Activated T-cell treated with anti-CD3 and anti-CD28 coated beads, Interleukin-2, amount 50 U/mL, for 24 hours (primary cell): ENCODE measurements at regions not wholly inside any gene's neighbourhood (a gene's known extent, or its start where the extent isn't known, plus 50 kb on each side); places are given as distances from the start of the nearest gene placed in this dataset.

Experiments used
- DNase-seq: peaks from one replicate; pipeline ENCODE4 v3.0.0-alpha.2; 2020
- H3K27ac Mint-ChIP-seq: 2 replicates; pipeline ENCODE4 v1.8.0; 2020; ENCODE audit warnings: mild to moderate bottlenecking, mixed read lengths
- H3K27me3 Mint-ChIP-seq: 2 replicates; pipeline ENCODE4 v1.8.0; 2020; ENCODE audit warnings: mixed read lengths
- H3K36me3 Mint-ChIP-seq: 2 replicates; pipeline ENCODE4 v1.8.0; 2020; ENCODE audit warnings: low read depth, mixed read lengths
- H3K4me1 Mint-ChIP-seq: 2 replicates; pipeline ENCODE4 v1.8.0; 2020; ENCODE audit warnings: low read depth, mixed read lengths
- H3K4me3 Mint-ChIP-seq: 2 replicates; pipeline ENCODE4 v1.8.0; 2020; ENCODE audit warnings: mild to moderate bottlenecking, moderate library complexity, mixed read lengths
- H3K9me3 Mint-ChIP-seq: 2 replicates; pipeline ENCODE4 v1.8.0; 2020; ENCODE audit warnings: mixed read lengths

GRCh38 chr12:105936496-105936895 lies 202.3 kb downstream of the NUAK1 start:
- H3K36me3 Mint-ChIP-seq, result no peaks in the 10 kb centered on the region
- peaks cover 11% of the 10 kb centered on the region for H3K27me3 Mint-ChIP-seq
- no peak for DNase-seq
- H3K27ac Mint-ChIP-seq, result no peak overlapping the region
- H3K9me3 Mint-ChIP-seq, result no peaks in the 10 kb centered on the region
- no peak overlapping the region for H3K4me3 Mint-ChIP-seq
- H3K4me1 Mint-ChIP-seq, result no peaks in the 10 kb centered on the region

DNA sequence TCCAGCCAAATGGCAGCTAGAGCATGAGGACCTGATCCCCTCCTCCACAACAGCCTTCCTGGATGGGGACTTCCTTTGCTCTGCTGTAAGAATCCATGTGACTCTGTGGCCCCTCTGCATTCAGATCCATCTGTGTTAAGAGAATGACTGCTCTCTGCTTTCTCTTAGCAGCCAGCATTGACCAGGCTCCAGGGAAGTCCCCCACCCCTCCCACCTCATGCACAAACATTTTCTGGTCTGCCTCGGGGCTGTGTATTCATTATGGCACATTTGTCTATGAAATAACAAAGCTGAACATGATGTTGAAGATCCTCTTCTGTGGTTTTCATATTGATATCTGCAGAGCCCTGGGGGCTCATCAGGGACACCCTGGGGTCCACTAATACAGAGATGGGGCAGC lies 201.7 kb downstream of the NUAK1 start:
- no peaks in the 10 kb centered on the region for H3K36me3 Mint-ChIP-seq
- H3K9me3 Mint-ChIP-seq, result no peaks in the 10 kb centered on the region

DNA sequence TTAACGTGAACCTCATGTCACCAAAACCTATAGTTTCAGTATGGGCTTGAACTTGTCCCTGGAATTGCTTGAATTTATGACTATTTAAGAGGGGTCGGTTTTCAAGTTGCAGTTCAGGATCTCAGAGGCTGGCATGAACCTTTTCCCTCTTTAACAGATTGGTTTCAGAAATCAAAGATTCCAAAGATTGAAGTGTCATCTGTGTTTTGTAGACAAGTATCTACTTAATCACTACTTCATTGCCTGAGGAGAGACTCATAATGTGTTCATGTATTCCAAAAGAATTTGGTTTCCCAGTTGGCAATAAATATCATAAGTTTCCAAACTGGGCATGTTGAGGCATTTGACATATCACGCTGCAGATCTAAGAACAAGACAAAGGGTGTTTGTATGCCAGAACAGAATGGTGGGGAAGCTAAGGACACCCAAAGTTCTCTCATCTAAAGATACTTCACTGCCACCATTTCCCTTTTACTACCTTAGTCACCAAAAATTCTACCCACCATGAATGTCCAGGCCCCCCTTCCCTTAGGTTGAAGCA lies 199.5 kb downstream of the NUAK1 start:
- Mint-ChIP-seq H3K4me1 (no peaks in the 10 kb centered on the region), H3K27me3 (peaks cover 12% of the 10 kb centered on the region), H3K4me3 (no peak overlapping the region), H3K36me3 (no peaks in the 10 kb centered on the region), H3K9me3 (no peaks in the 10 kb centered on the region), H3K27ac (no peak overlapping the region)
- no peak for DNase-seq

More for the DNA sequence above, 201.7 kb downstream of the NUAK1 start:
- Mint-ChIP-seq H3K27ac (no peak overlapping the region), H3K4me3 (no peak overlapping the region), H3K4me1 (no peaks in the 10 kb centered on the region), H3K27me3 (peaks cover 11% of the 10 kb centered on the region)
- no peak for DNase-seq

DNA sequence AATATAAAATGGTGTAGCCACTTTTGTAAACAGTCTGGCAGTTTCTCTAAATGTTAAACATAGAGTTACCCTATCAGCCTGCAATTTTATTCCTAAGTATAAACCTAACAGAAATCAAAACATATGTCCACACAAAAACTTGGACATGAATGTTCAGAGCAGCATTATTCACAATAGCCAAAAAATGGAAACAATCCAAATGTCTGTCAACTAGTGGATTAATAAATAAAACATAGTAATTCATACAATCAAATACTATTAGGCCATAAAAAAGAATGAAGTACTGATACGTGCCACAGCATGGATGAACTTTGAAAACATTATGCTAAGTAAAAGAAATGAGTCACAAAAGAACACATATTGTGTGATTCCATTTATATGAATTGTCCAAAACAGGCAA lies 196.5 kb downstream of the NUAK1 start:
- no peak overlapping the region for H3K4me3 Mint-ChIP-seq
- H3K9me3 Mint-ChIP-seq, result no peaks in the 10 kb centered on the region
- H3K27me3 Mint-ChIP-seq, result peaks cover 6% of the 10 kb centered on the region
- no peaks in the 10 kb centered on the region for H3K36me3 Mint-ChIP-seq
- no peak overlapping the region for H3K27ac Mint-ChIP-seq
- H3K4me1 Mint-ChIP-seq, result no peaks in the 10 kb centered on the region
- DNase-seq, result no peak

DNA sequence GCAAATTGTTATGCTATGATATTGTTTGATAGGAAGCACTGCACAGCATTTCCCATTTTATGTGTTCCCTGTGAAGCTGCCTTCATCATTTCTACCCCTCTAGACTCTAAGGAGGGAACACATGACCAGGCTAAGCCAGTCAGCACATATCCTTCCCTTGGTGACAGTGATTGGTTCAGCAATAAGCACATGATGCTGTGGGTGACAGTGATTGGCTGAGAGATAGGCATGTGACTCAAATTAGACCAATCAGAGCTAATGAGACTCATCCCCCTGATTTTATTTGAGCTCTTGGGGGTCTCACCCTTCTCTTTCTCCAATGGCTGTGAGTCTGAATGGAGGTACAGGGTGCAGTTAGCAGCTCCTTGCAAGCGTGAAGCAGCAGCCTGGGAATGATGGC lies 195.2 kb downstream of the NUAK1 start:
- H3K4me3 Mint-ChIP-seq, result no peak overlapping the region
- no peak for DNase-seq
- H3K27me3 Mint-ChIP-seq, result peaks cover 6% of the 10 kb centered on the region
- H3K27ac Mint-ChIP-seq, result no peak overlapping the region
- H3K9me3 Mint-ChIP-seq, result no peaks in the 10 kb centered on the region
- no peaks in the 10 kb centered on the region for H3K36me3 Mint-ChIP-seq
- no peaks in the 10 kb centered on the region for H3K4me1 Mint-ChIP-seq

DNA sequence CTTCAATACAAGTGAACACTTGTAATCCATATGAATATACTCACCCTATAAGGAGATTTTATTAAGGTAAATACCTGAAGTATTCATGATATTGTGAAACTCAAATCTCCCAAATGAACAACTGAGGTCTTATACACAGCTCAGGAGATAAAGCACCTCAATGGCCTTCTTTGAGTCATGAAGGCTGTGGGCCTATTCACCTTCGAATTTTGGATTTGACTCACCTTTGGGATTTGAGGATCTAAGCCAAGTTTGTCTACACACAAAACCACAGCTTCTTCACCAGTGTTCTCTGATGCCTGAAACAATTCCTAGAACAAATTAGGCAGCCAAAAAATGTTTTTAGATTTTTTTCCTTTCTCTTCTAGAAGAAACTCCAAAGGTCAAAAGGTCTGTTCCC lies 194.1 kb downstream of the NUAK1 start:
- Mint-ChIP-seq H3K27me3 (peaks cover 9% of the 10 kb centered on the region), H3K4me3 (no peak overlapping the region), H3K9me3 (no peaks in the 10 kb centered on the region), H3K36me3 (no peaks in the 10 kb centered on the region), H3K27ac (no peak overlapping the region), H3K4me1 (no peaks in the 10 kb centered on the region)
- DNase-seq, result no peak

DNA sequence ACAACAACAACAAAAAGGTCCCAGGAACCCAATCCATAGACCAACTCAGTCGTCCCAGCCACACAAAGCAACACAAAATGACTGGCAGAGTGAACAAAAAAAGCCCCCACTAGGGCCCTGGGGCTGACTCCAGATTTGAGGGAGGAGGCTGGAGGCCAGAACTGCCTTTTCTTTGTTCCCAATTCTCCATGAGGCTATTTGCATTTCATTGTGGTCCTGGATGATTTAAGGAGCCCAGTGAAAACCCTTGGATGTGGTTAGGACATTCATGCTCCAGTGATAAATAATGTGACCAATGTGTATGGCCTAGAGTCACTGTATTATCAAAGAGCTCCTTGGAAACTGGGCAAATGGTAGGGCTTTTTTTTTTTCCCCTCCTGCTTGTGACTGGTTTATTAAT lies 192.9 kb downstream of the NUAK1 start:
- no peaks in the 10 kb centered on the region for H3K36me3 Mint-ChIP-seq
- H3K27ac Mint-ChIP-seq, result no peak overlapping the region
- no peaks in the 10 kb centered on the region for H3K4me1 Mint-ChIP-seq
- no peak for DNase-seq
- no peak overlapping the region for H3K4me3 Mint-ChIP-seq
- H3K27me3 Mint-ChIP-seq, result peaks cover 9% of the 10 kb centered on the region
- no peaks in the 10 kb centered on the region for H3K9me3 Mint-ChIP-seq

- H3K4me3 Mint-ChIP-seq, result no peak overlapping the region
- no peak for DNase-seq
- H3K9me3 Mint-ChIP-seq, result no peaks in the 10 kb centered on the region
- no peaks in the 10 kb centered on the region for H3K36me3 Mint-ChIP-seq
- no peak overlapping the region for H3K27ac Mint-ChIP-seq
- peaks cover 9% of the 10 kb centered on the region for H3K27me3 Mint-ChIP-seq
- no peaks in the 10 kb centered on the region for H3K4me1 Mint-ChIP-seq
Observed at GRCh38 chr12:105946493-105946901, 192.3 kb downstream of the NUAK1 start.

DNA sequence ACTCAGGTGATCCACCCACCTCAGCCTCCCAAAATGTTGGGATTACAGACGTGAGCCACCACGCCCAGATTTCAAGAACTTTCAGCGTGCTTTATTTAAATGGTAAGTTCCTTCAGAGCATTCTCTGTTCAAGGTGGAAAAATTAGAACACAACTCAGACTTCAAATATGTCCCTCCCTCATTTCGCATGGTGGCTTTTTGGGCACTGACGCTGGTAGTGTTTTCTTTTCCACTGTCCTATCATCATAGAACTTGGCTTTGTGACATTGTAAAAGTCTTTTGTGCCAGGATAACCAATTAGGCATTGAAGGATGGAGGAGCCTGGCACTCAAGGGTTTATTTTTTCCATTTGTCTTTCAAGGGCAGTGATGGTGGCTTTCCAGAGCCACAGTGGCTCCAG lies 190.8 kb downstream of the NUAK1 start:
- no peak overlapping the region for H3K27ac Mint-ChIP-seq
- no peaks in the 10 kb centered on the region for H3K9me3 Mint-ChIP-seq
- H3K27me3 Mint-ChIP-seq, result peaks cover 9% of the 10 kb centered on the region
- no peaks in the 10 kb centered on the region for H3K4me1 Mint-ChIP-seq
- no peak for DNase-seq
- no peaks in the 10 kb centered on the region for H3K36me3 Mint-ChIP-seq
- H3K4me3 Mint-ChIP-seq, result no peak overlapping the region

- Mint-ChIP-seq H3K27me3 (peaks cover 9% of the 10 kb centered on the region), H3K9me3 (no peaks in the 10 kb centered on the region), H3K36me3 (no peaks in the 10 kb centered on the region), H3K4me1 (no peaks in the 10 kb centered on the region), H3K27ac (no peak overlapping the region), H3K4me3 (no peak overlapping the region)
- DNase-seq, result no peak
Observed at GRCh38 chr12:105948331-105948730, 190.4 kb downstream of the NUAK1 start.

DNA sequence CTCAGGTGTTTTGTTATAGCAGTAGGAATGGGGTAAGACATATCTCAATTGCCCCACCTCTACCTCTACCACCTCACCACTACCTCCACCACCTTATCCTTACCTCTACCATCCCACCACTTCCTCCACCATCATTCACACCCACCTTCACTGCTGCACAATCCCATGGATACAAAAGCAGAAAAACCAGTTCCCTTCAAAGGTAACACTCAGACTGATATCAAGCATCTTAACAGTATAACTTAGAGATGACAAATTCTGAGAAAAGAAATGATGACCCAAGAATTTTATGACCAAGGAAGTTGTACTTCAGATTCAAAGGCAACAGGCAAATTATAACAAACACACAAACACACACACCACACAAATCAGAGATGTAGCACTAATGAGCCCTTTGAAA lies 189.4 kb downstream of the NUAK1 start:
- Mint-ChIP-seq H3K27me3 (peaks cover 5% of the 10 kb centered on the region), H3K4me1 (no peaks in the 10 kb centered on the region)

GRCh38 chr12:105951732-105952131 lies 187.0 kb downstream of the NUAK1 start:
- Mint-ChIP-seq H3K27ac (no peak overlapping the region), H3K4me1 (no peaks in the 10 kb centered on the region), H3K36me3 (no peaks in the 10 kb centered on the region), H3K4me3 (no peak overlapping the region), H3K27me3 (peaks cover 5% of the 10 kb centered on the region), H3K9me3 (no peaks in the 10 kb centered on the region)
- no peak for DNase-seq

More for the DNA sequence above, 189.4 kb downstream of the NUAK1 start:
- no peak overlapping the region for H3K27ac Mint-ChIP-seq
- no peaks in the 10 kb centered on the region for H3K9me3 Mint-ChIP-seq
- no peaks in the 10 kb centered on the region for H3K36me3 Mint-ChIP-seq
- DNase-seq, result no peak
- H3K4me3 Mint-ChIP-seq, result no peak overlapping the region

DNA sequence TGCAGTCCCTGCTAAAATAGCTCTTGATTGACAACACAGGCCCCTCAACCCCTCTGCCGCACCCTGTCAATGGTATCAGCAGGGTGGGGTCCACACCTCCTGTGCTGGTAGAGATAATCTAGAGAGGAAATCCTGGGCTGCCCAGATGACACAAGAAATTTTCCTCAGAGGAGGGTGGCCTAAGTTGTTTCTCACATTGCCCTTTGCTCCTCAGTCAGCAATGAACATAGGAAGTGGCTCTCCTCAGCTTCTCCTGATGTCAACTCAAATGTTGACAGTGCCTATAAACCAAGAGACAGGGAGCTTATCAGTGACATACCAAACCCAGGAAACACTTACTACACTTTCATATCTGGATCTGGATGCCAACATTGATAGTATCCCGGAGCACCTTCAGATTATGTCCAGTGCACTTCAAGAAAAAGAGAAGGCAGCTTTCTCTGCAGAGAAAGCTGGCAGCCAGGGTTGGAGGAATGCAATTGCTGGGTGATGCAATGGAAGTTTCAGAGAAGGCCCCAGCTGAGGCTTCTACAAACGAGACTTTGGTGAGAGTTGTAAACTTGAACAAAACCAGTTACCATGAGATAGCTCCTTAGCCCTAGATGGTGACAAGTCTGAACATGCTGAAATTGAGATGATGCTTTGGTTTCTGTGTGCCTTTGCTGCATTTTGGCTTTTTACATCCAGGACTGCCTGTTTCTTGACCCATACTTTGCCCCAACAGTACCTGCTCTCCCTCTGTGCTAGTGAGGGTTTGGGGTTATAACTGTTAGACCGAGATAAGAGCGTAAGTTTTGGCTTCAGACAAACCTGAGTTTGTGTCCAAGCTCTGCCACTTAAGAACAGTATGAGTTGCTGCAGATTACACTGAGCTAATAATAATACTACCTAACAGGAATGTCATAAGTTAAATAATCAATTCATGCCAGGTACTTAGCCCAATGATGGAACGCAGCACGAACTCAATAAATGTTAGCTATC lies 183.5 kb downstream of the NUAK1 start:
- H3K36me3 Mint-ChIP-seq, result no peaks in the 10 kb centered on the region
- H3K27me3 Mint-ChIP-seq, result peaks cover 10% of the 10 kb centered on the region
- H3K4me1 Mint-ChIP-seq, result no peaks in the 10 kb centered on the region
- no peak overlapping the region for H3K4me3 Mint-ChIP-seq
- H3K27ac Mint-ChIP-seq, result no peak overlapping the region
- no peaks in the 10 kb centered on the region for H3K9me3 Mint-ChIP-seq
- DNase-seq, result no peak

DNA sequence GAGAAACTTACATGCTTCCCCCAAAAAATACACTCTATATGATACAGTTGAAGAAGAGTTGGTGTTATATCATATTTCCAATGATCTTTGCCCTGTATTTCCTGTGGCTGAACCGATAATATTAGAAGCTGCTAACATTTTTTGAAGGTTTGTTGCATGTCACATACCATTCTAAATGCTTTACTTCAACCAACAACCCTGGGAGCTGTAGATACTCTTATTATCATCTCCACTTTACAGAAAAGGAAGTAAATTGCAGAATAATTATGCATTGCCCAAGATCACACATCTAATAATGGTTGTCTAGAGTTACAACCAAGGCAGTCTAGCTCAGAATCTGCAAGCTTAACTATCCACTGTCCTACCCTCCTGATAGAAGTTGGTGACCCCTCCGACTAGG lies 182.8 kb downstream of the NUAK1 start:
- no peaks in the 10 kb centered on the region for H3K36me3 Mint-ChIP-seq
- DNase-seq, result no peak
- H3K27ac Mint-ChIP-seq, result no peak overlapping the region
- peaks cover 10% of the 10 kb centered on the region for H3K27me3 Mint-ChIP-seq
- no peaks in the 10 kb centered on the region for H3K4me1 Mint-ChIP-seq
- H3K4me3 Mint-ChIP-seq, result no peak overlapping the region
- no peaks in the 10 kb centered on the region for H3K9me3 Mint-ChIP-seq

- Mint-ChIP-seq H3K4me1 (no peaks in the 10 kb centered on the region), H3K9me3 (no peaks in the 10 kb centered on the region)
Observed at GRCh38 chr12:105956662-105957457, 181.9 kb downstream of the NUAK1 start.

More at GRCh38 chr12:105956662-105957457, 181.9 kb downstream of the NUAK1 start:
- Mint-ChIP-seq H3K36me3 (no peaks in the 10 kb centered on the region), H3K27me3 (peaks cover 10% of the 10 kb centered on the region), H3K27ac (no peak overlapping the region), H3K4me3 (no peak overlapping the region)
- DNase-seq, result no peak
